Inflammatory macrophage treated with lipopolysaccharide for 4 hours (primary cell): ENCODE measurements at regions not wholly inside any gene's neighbourhood (a gene's known extent, or its start where the extent isn't known, plus 50 kb on each side); places are given as distances from the start of the nearest gene placed in this dataset.

ENCODE experiments used
- DNase-seq: peaks from one replicate; pipeline ENCODE4 v3.0.0-alpha.2; 2020

DNA sequence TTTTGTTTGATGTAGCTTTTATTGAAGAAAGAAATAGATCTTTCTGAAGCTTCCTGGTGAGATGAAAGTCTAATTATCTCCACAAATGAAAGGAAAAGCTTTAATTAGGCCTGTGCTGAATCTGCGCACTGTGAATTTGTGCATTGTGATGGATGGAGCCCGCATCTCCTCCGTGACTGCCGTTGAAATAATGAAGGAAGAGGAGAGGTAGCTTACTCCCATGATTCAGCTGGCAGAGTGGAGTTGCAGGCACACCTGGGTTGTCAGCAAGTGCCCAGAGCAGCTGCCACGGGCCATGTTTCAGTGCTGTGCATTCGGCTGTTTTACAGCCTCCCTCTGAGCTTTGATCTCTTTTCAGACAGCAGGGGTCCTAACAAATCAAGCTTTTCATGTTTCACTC is 735.3 kb upstream of the TENM3 start:
- DNase-seq, result no peak

DNA sequence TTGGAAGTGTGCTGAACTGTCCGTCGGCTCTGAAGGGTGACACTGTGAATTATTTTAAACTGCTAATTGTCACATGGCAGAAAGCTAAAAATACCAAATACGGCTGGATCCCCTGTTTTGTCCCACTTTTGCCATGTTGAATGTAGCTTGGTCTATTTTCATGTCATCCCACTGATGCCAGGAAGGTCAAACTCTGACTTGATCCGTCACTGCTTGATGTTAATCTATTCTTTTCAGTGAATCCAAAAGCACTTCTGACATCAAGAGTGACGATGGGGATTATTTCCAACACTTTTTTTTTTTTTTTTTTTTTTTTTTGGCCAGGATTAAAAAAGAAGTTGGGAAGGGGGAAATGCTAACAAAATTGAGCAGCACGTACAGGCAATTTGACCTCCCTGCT is 734.6 kb upstream of the TENM3 start:
- no peak for DNase-seq

DNA sequence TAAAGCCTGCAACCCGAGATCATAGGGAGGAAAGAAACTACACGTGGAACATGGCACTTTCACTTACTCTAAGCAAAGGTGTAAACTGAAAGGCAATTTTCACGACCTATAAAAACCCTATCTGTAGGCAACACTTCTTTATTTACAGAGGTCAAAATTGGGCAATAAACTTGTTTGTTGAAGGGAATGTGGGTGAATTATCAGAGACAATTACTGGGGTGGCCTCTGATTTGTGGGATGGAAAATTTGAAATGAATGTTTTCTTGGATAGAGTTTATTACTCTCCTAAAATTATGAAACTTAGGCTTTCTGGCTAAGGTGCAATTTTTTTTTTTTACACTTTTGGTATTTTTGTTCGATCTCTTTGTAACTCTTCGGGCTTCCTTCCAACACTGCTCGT is 734.1 kb upstream of the TENM3 start:
- no peak for DNase-seq

DNA sequence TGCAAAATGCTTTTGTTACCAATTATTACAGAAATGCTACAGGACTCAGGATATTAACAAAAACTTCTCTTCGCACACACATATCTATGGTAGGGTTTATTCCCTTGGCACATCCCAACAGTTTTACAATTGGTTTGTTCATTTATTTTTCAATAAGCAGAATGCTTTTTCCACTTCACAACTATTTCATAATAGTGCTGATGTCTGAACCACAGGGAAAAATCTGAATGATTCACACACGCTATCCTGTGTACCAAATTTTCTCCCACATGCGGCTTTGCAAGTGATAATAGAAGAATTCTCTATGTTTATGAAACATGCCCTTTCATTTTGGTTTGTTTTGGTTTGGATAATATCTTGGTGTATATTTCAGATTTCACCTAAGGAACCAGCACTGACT is 725.7 kb upstream of the TENM3 start:
- DNase-seq, result no peak

DNA sequence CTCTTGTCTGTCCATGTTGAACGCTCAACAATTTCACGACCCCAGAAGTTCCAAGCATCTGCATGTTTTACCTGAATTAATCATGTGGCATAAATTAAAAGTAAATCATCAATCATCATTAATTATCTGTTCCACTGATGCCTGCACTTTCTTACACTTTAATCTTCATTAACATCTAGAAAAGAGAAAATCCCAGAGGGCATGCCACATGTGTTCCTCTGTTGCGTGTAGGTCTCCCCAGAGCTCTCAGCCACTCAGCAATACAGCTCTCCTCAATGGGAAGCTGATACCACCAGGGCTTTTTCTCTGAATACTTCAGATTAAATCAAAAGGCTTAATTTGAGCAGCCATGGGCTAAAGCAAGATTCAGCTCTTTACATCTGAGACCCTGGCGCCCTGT is 722.4 kb upstream of the TENM3 start:
- DNase-seq, result no peak

DNA sequence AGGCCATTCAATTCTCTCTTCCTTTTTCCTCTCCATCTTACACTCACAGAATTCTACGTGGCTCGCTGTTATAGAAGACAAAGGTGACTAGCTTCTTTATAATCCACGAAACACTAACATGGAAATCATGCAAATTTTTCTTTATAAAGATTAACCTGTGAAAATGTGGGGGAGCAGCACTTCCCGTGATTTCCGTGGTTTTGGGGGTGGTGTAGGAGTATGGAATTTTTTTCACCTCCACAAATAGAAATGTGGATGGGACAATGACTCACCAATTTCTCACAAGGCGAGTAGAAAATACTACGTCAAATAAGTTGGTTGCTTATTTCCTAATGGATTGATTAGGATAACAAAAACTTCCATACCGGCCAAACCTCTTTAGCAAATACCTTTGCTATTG is 719.2 kb upstream of the TENM3 start:
- DNase-seq, result no peak

DNA sequence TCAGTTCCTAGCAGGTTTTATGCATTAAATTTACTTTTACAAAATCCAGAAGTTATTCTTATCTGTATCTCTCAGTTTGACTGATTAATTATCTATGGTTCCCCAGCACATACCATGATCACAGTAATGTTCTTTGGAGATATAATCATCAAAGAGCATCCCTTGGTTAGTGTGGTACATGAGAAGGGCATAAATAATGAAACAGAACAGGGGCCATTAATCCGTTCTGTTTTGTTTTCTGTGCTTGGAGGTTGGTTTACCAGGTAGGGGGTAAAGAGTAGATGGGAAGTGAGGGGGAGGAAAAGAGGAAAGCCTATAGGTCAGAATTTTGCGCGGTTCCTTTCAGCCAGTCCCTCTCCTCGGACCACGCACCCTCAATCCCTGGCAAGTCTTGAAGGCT is 718.7 kb upstream of the TENM3 start:
- no peak for DNase-seq

DNA sequence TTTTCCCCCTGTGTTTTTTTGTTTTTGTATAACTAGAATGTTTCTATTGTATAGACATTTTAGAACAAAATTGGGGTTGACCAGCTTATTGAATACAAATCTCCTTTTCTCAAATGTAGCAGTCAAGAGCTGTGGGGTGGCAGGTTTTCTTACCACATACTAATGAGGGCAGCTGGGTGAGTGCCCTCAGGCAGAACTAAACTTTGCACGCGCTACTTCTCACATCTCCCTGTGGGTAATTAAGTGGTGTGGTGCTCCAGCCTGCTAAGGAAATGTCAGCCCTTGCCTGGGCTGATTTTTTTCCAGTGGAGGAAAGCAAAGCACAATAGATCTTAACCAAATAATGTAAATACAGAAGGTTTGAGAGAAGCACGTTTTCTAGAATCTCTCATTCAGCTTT is 717.6 kb upstream of the TENM3 start:
- no peak for DNase-seq

DNA sequence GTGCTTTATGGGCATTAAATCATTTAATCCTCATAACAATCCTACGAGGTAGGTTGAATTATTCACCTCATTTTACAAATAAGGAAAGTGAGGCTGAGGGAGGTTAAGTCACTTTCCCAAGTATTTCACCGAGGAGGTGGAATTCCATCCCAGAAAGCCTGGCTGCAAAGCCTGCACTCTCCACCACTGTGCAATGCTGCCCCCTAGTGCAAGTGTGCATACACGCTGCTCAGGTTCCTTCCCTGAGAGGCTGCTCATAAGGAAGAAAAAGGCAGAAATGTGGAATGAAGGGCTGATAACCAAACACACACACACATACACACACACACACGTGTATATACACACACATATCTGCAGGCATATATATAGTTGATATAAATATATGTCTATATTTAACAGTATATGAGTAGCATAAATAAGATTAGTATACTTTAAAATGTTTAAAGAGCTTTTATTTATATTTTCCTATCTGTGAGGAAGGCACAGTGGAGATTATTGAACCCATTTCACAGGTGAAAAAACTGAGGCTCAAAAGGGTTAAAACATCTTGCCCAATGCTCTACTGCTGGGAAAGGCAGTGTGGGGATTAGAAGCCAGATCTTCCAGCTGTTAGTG is 714.5 kb upstream of the TENM3 start:
- DNase-seq, result peak; percentile 48

DNA sequence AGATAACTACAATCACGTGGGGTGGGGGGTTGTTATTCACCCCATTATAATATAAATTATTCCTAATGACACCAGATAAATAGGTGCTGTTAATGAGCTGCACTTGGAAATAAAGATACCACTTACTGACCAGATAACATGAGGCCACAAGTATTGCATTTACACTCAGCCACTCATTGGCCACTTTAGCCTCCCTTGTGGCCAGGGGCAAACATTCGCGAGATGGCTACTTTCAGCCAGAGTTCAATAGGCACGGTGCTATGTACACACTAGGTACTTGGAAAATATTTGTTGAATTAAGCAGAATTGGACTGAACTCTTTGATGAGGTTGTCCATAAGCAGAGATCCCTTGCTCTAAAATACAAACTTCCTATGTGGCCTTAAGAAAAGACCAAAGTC is 713.7 kb upstream of the TENM3 start:
- no peak for DNase-seq

DNA sequence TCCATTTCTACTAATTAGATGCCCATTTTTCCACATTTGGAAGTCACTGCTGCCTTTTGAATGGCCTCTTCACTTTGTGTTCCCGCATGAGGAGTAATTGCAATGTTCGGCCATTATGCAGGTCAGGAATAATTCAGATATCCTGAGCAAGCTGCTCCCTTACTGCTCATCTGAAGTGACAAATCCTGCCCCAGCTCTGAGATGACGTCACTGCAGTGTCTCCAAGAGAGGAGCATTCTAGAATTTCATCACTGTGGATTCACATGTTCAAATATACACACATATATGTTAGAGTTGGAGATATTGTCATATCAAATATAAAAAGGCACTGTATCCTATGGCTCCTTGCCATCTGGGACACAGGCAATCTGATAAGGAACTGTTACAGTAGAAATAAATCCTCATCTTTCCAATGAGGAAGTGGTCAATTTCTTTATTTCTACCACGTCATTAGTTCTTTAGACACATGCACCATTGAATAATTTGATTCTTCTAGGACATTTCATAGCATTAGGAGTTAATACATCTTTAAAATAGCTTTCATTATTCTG is 706.9 kb upstream of the TENM3 start:
- DNase-seq, result no peak

DNA sequence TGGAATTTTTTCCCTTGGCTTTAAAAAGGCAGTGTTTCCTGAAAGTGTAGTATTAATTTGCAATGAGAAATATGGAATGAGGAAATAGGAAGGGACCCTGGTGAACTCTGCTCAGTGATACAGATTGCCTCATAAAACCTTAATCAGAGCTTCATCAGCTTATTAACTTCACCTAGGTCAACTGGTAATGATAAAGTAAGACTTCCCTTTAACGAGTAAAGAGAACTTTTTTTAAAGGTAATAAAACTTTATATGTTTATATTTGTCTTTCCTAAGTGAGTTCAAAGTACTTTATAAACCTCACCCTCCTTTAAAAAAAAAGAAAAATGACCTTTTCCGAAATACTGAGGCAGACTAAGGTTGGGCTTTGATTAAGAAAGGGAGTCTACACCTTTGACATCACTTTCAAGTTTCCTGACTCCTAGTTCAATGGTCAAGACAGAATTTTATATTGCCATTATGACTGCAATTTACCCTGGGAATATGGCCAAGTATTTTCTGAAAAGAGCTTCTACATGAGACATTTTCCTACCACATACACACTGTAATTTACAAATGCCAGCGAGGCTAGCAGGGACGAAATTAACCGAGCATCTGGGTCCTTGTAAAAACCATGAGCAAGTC is 706.3 kb upstream of the TENM3 start:
- DNase-seq, result no peak

DNA sequence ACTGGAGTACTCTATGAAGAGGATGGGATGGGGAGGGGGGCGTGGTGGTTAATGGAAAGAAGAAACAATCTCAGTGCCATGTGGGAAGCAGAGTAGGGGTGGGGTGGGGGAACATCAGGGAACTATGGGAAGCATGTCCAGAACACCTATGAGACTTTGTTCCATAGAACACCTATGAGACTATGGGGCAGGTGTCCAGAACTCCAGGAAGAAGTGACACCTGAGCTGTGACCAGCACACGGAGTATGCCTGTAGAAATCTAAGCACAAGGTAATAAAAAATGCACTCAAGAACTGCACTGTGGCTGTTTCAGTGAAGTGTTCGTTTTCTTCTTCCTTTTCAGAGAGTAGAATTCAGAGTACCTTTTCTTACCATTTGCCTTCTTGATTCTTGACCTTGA is 704.8 kb upstream of the TENM3 start:
- no peak for DNase-seq

DNA sequence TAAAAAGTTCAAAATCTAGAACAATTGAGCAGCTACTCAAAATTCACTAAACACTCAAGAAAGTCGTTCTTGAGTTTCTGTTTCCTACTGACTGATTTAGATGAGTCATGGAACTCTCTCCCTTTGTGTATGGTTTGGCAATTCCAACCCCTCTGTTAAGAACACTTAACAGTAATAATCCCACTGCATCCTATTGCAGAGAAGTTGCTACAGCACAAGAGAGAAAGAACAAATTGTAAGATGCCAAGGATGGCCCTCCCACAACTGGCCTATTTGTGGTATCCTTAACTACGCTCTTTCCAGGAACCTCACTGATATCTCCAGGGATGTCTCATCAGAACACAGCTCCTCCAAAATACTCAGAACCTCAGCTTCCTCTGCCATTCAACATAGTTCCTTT is 701.8 kb upstream of the TENM3 start:
- no peak for DNase-seq

DNA sequence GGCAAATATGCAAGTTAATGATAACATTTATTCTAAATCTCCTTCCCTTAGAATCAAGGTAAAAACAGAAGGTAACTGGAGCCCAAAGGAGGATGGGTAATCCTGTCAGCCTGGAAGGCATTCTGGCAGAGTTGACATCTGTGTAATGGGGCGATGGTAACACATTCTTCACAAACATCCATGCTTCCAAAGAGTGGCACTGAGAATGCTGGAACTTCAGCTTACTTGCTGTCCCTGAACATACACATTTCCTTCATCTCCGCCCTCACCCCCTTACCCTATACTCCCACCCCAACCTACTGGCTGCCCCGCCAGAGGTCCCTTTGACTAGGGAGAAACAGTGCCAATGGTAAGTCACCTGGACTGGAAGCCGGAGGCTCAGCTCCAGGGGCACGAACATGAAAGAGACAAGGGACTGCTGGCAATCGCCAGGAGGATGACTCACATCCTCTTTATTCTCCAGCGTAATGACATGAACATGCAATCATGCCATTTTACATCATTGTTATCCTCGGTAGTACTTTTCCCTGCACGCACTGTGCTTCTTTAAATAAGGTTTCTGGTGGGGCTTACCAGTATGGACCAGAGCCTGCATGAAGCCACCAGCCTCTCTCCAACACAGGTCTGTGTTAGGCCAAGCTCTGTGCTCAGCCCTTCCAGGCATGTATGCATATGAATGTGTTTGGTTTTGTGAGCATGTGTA is 694.2 kb upstream of the TENM3 start:
- DNase-seq, result no peak

DNA sequence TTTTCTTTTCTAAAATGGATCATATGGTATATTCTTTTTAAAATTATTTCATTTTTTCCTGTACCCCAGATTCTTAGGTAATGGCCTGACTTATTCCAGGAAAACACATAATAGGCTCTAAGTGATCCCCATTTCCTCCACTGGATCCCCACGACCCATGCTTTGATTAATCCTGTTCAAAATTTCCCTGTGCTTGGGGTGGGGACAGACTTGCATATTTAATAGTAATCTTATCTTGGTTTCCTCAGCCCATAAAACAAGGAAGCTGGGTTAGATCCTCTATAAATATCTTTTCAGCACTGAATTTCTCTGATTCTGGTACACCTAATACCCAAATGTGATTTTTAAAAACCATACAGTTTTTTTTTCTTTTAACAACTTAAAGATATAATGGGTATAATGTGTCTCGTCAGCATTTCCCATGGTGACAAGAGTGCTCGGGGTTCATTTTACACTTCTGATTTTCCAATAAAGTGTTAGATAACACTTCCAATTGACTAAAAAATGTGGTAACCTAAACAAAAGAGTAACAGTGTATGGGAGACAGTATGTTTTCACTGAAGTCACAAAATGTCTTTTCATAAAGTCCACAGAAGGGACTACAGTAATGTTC is 693.5 kb upstream of the TENM3 start:
- DNase-seq, result no peak

DNA sequence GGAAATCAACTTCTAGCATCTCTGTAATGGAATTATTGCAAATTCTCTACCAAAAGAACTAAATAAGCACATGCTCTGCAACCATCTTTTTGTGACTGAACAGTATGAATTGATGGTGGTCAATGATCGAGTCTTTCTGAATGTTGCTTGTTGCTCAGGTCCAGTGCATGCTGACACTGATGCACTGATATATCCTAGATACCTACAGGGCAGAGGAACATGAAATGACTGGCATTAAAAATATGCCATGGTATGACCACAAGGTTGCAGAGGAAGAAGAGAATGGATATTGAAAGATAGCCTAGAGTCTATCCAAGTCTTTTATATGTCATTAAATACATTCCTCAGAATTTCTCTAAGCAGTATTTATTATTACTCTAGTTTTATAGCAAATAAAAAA is 692.8 kb upstream of the TENM3 start:
- DNase-seq, result no peak

DNA sequence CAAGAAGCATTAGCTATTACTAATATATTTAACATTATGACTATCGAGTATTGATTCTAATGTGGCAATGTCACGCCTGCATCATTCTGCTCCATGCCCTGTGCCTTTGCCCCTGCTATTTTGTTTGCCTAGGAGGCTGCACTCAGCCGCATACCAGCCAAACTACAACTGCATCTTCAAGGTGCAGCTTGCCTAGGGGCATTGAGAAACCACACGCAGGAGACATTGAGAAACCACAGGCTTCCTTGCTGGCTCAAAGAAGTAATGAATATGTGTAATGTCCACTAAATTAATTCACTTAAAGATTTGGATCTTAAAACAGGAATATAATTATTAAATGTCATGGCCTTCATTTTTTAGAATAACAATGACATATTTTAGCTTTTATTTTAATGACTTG is 683.6 kb upstream of the TENM3 start:
- DNase-seq, result no peak

DNA sequence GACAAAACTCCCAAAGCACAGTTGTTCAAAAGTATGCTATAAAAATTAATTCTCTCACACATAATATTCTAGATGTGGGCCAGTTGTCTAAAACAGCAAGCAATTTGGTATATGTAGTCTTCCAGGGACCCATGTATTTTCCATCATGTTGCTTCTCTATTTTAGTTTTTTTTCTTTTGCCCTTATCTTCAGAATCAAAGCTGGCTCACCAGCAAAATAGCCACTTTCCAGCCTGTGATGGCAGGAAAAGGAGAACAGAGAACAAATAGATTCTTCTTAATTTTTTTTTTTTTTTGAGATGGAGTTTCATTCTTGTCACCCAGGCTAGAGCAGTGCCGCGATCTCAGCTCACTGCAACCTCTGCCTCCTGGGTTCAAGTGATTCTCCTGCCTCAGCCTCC is 680.8 kb upstream of the TENM3 start:
- no peak for DNase-seq

DNA sequence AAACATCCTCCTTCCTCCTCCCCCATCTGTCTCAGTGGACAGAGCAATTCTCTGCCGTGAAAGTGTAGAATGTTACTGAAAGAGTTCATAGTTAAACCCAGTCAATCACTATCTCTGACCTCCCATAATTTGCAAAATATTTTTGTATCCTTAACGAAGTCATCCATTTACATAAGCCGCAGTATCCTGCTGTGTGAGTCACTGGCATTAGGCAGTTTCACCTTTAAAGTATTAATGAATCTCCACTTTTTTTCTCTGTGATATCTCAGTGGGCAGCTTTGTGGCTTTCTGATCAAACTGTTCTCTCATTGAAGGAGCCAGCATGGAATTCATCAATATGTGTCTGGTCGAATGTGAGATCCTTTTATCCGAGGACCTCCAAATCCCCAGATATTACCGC is 678.6 kb upstream of the TENM3 start:
- no peak for DNase-seq

DNA sequence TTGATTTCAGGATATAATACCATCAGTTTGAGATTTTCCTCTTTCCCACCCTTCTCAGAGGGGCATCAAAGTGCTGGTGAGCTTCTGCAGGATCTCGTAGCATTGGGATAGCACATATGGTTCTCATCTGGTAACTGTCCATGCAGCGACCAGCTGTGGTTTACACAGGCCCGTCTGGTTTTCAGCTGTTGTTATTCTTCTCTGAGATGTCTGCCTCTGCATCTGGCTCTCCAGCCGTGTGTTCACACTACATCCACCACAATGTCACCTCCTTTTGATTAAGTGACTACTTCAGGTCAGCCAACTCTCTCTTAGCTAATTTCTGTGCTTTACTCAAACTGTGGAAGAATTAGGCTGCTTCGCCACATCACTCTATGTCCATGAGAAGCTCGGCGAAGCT is 676.7 kb upstream of the TENM3 start:
- no peak for DNase-seq

DNA sequence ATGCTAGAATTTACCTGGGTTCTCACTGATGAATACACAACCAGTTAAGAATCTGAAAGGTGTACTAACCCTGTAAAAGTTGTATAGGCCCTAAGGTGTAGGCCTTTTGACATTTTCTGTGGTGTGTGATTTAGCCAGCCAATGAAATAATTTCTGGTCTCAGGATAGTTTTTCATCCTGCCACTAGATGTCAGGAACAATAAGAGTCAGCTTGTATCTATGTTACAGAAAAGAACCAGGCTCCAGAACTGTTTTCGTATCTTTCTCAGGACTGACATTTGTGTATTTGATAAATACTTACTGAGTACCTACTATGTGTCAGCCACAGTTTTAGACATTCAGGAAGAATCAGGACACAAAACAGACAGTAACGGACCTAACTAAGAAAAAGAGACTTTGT is 673.6 kb upstream of the TENM3 start:
- no peak for DNase-seq

DNA sequence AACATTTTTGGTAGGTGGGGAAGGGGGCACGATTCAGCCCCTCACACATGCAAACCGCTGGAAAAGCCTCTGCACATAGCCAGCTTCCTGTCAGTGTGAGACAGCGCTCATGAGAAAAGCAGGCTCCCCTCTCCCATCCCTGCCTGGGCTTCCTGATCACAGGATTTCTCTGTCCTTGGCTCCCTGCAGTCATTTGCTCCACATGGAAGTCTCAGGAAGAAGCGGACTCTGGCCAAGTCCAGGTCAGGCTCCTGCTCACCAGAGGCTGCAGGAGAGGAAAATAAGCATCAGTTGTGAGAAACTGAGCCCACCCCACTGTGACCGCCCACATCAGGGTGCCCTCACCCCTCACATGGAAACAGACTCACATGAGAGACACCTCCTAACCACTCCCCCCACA is 664.3 kb upstream of the TENM3 start:
- DNase-seq, result no peak

DNA sequence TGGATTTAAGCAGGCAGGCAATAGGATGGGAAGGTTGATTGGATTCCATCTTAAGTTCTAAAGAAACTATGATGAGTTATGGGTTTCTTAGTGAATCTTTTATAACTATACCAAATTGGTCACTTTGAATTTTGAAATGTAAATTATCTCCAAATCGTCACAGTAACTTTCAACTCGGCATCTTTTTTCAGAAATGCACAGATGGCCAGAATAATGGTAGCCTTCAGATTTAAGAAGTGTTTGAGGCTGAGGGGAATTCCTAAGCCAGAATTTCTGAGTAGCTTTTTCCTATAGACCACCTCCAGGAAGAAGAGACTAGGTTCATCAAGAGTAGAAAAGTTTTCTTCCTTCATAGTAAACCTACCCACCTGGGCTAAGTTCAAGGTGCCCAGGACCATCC is 663.7 kb upstream of the TENM3 start:
- DNase-seq, result no peak
